A549 (cell line): ENCODE measurements at regions not wholly inside any gene's neighbourhood (a gene's known extent, or its start where the extent isn't known, plus 50 kb on each side); places are given as distances from the start of the nearest gene placed in this dataset.

Experiments used
- ATAC-seq, 2 experiments: fragments of 200-7000 bp in 1 of 2; fragments of >200 bp in 1 of 2; cut with Nextera tagmentation in 1 of 2; cut with Tn5 transposase in 1 of 2; 3 replicates each; pipeline versions ENCODE4 v1.8.0 to v1.9.1; 2018 to 2020; ENCODE audit warnings: mild to moderate bottlenecking in 1 of 2, moderate library complexity in 1 of 2
- CTCF ChIA-PET: fragments of 300-600 bp; sonication (Branson Sonifier 250); formaldehyde crosslinking; extraction: SDS; loops from one replicate; lab custom pipeline; 2021; ENCODE audit warnings: antibody characterized with exemption, inconsistent platforms; lab: Yijun Ruan, JAX
- POLR2A ChIA-PET: fragments of 350-600 bp; formaldehyde crosslinking; extraction: SDS; loops from one replicate; lab custom pipeline; 2021; ENCODE audit warnings: antibody characterized with exemption, inconsistent platforms; lab: Yijun Ruan, JAX
- DNase-seq, 2 experiments: peaks; one replicate each; pipeline versions ENCODE4 v3.0.0 to v3.0.0-alpha.2; 2011 to 2016; ENCODE audit warnings: low read depth in 1 of 2, low spot score in 1 of 2
- FAIRE-seq: peaks from 2 replicates; lab custom pipeline; 2011; peaks lifted over from hg19 to GRCh38; lab: Jason Lieb, UNC
- H3K27ac ChIP-seq, 2 experiments: fragments of >200 bp; sonication (Bioruptor Twin); formaldehyde crosslinking; 3 replicates each; pipeline ENCODE4 v1.5.1; 2016 to 2017
- H3K4me1 ChIP-seq: fragments of >200 bp; sonication (Bioruptor Twin); formaldehyde crosslinking; 3 replicates; pipeline ENCODE4 v1.6.1; 2016
- H3K4me2 ChIP-seq: fragments of >200 bp; sonication (Bioruptor Twin); formaldehyde crosslinking; 3 replicates; pipeline ENCODE4 v1.6.1; 2016
- H3K4me3 ChIP-seq: fragments of >200 bp; sonication (Bioruptor Twin); formaldehyde crosslinking; 3 replicates; pipeline ENCODE4 v1.5.1; 2016
- H3K9me3 ChIP-seq: fragments of >200 bp; sonication (Bioruptor Twin); formaldehyde crosslinking; 3 replicates; pipeline ENCODE4 v1.6.1; 2016
- ATOH8 ChIP-seq: fragments of 250-450 bp; sonication (Bioruptor Pico); IDR thresholded peaks from 2 replicates; pipeline ENCODE4 v1.5.0; 2020; ENCODE audit warnings: low read depth, mild to moderate bottlenecking, moderate library complexity
- CBX8 ChIP-seq: fragments of 200-600 bp; sonication (generic); IDR thresholded peaks from 2 replicates; pipeline ENCODE4 v1.6.1; 2016
- CEBPB ChIP-seq, 2 experiments: fragments of >200 bp in 1 of 2; sonication (Bioruptor Twin) in 1 of 2; formaldehyde crosslinking in 1 of 2; IDR thresholded peaks; 2 replicates each; pipeline ENCODE4 v1.6.1; 2012 to 2016
- CHD2 ChIP-seq: fragments of 150-350 bp; IDR thresholded peaks from 2 replicates; pipeline ENCODE4 v1.6.1; 2014; ENCODE audit warnings: low read length; ENCODE audit not compliant: partially characterized antibody
- CHD4 ChIP-seq: fragments of 200-600 bp; sonication (generic); IDR thresholded peaks from 2 replicates; pipeline ENCODE4 v1.6.1; 2016; ENCODE audit warnings: antibody characterized with exemption, mild to moderate bottlenecking, borderline replicate concordance
- E2F6 ChIP-seq: IDR thresholded peaks from 2 replicates; pipeline ENCODE4 v1.6.1; 2012; ENCODE audit warnings: low read depth, borderline replicate concordance
- EHF ChIP-seq: fragments of 250-450 bp; sonication (Bioruptor Pico); IDR thresholded peaks from 2 replicates; pipeline ENCODE4 v1.5.0; 2020; ENCODE audit warnings: mild to moderate bottlenecking
- FOSL2 ChIP-seq, 2 experiments: fragments of 450-650 bp in 1 of 2; fragments of >200 bp in 1 of 2; sonication (Bioruptor Twin) in 1 of 2; formaldehyde crosslinking; IDR thresholded peaks; 2 replicates each; pipeline versions ENCODE4 v1.5.0 to v1.6.1; 2016 to 2020; ENCODE audit warnings: mild to moderate bottlenecking in 1 of 2, moderate library complexity in 1 of 2
- HEYL ChIP-seq: fragments of 250-450 bp; sonication (Bioruptor Pico); IDR thresholded peaks from 2 replicates; pipeline ENCODE4 v1.8.0; 2021; ENCODE audit warnings: mild to moderate bottlenecking, moderate library complexity
- HOXA7 ChIP-seq: fragments of 250-450 bp; sonication (Bioruptor Pico); IDR thresholded peaks from 2 replicates; pipeline ENCODE4 v1.5.0; 2020; ENCODE audit warnings: mild to moderate bottlenecking, moderate library complexity
- HOXB13 ChIP-seq: fragments of 250-450 bp; sonication (Bioruptor Pico); IDR thresholded peaks from 2 replicates; pipeline ENCODE4 v1.5.0; 2020; ENCODE audit warnings: low read depth, mild to moderate bottlenecking, moderate library complexity
- HOXB5 ChIP-seq: fragments of 250-450 bp; sonication (Bioruptor Pico); IDR thresholded peaks from 2 replicates; pipeline ENCODE4 v1.5.0; 2020; ENCODE audit warnings: mild to moderate bottlenecking, moderate library complexity
- JUN ChIP-seq, 2 experiments: fragments of >200 bp; sonication (Bioruptor Twin); formaldehyde crosslinking; IDR thresholded peaks; 2 replicates in 1 of 2; 3 replicates in 1 of 2; pipeline ENCODE4 v1.6.1; 2016 to 2017
- KDM5A ChIP-seq: fragments of 200-600 bp; sonication (generic); IDR thresholded peaks from 2 replicates; pipeline ENCODE4 v1.6.1; 2016; ENCODE audit warnings: antibody characterized with exemption, mild to moderate bottlenecking
- MAFK ChIP-seq: fragments of 450-650 bp; IDR thresholded peaks from 2 replicates; pipeline ENCODE4 v1.6.1; 2014; ENCODE audit not compliant: partially characterized antibody
- MAZ ChIP-seq: fragments of 150-350 bp; IDR thresholded peaks from 2 replicates; pipeline ENCODE4 v1.6.1; 2014; ENCODE audit warnings: antibody characterized with exemption, low read depth, low read length, borderline replicate concordance
- MYC ChIP-seq: IDR thresholded peaks from 2 replicates; pipeline ENCODE4 v1.6.1; 2012; ENCODE audit warnings: mild to moderate bottlenecking, inconsistent platforms, low read length, improper control_type of control experiment, borderline replicate concordance
- NPAS2 ChIP-seq: fragments of 250-450 bp; sonication (Bioruptor Pico); IDR thresholded peaks from 2 replicates; pipeline ENCODE4 v1.8.0; 2022; ENCODE audit warnings: mild to moderate bottlenecking, moderate library complexity, borderline replicate concordance
- PHF8 ChIP-seq: fragments of 200-600 bp; sonication (generic); IDR thresholded peaks from 2 replicates; pipeline ENCODE4 v1.6.1; 2016; ENCODE audit warnings: low read depth, mild to moderate bottlenecking, antibody characterized with exemption, moderate library complexity, borderline replicate concordance
- POLR2A ChIP-seq: IDR thresholded peaks from 2 replicates; pipeline ENCODE4 v1.6.1; 2012; ENCODE audit warnings: mild to moderate bottlenecking, low read length
- POLR2AphosphoS2 ChIP-seq: conservative IDR thresholded peaks from 2 replicates; pipeline ENCODE4 v1.6.1; 2012; ENCODE audit warnings: low read length, improper control_type of control experiment, inconsistent platforms
- RAD21 ChIP-seq, 2 experiments: fragments of >200 bp in 1 of 2; sonication (Bioruptor Twin) in 1 of 2; formaldehyde crosslinking in 1 of 2; IDR thresholded peaks in 1 of 2; conservative IDR thresholded peaks in 1 of 2; 2 replicates in 1 of 2; 3 replicates in 1 of 2; pipeline ENCODE4 v1.6.1; 2012 to 2018; ENCODE audit warnings: inconsistent platforms in 1 of 2
- REST ChIP-seq: fragments of 200-600 bp; sonication (generic); IDR thresholded peaks from 2 replicates; pipeline ENCODE4 v1.6.1; 2016; ENCODE audit warnings: antibody characterized with exemption, mild to moderate bottlenecking, moderate library complexity
- ZC3H11A ChIP-seq: fragments of 450-650 bp; IDR thresholded peaks from 2 replicates; pipeline ENCODE4 v1.6.1; 2014; ENCODE audit warnings: antibody characterized with exemption, mild to moderate bottlenecking
- ZFP36 ChIP-seq: fragments of 450-650 bp; IDR thresholded peaks from 2 replicates; pipeline ENCODE4 v1.6.1; 2014; ENCODE audit warnings: borderline replicate concordance; ENCODE audit not compliant: partially characterized antibody
- ZSCAN20 ChIP-seq: fragments of 250-450 bp; sonication (Bioruptor Pico); IDR thresholded peaks from 2 replicates; pipeline ENCODE4 v1.8.0; 2022; ENCODE audit warnings: mild to moderate bottlenecking, moderate library complexity
- WGBS: methylation state at CpG from one replicate; pipeline ENCODE4 v1.1.6; 2017; ENCODE audit errors: missing lambda C conversion rate; 5-methylcytosine and 5-hydroxymethylcytosine counted together

- DNase-seq, result no peak
- Histone ChIP-seq H3K27ac (peak overlapping the region; percentile 95 to 99), H3K4me3 (no peak overlapping the region), H3K4me1 (peaks cover 91% of the 10 kb centered on the region), H3K9me3 (no peaks in the 10 kb centered on the region), H3K4me2 (peak overlapping the region; percentile 39)
- POLR2A ChIA-PET, result no interaction called here
- WGBS, result 38% methylated on average over 3 of the region's 5 CpGs
- ATAC-seq, result no peak
- CTCF ChIA-PET, result no interaction called here
- FAIRE-seq, result no peak
- TF ChIP-seq HOXA7 (CRISPR knock-in tag) (no peak), CHD4 (no peak), CBX8 (no peak), JUN (IDR thresholded peaks at IDR 0.05) (no peak), POLR2AphosphoS2 (no peak), REST (no peak), POLR2A (no peak), ZSCAN20 (CRISPR knock-in tag) (no peak), ZFP36 (no peak), ATOH8 (no peak), E2F6 (no peak), NPAS2 (CRISPR knock-in tag) (no peak), HOXB5 (no peak), MYC (no peak), EHF (CRISPR knock-in tag) (no peak), KDM5A (no peak), CHD2 (no peak), PHF8 (no peak)
Observed at GRCh38 chr4:128525387-128525786, 237.8 kb upstream of the PGRMC2 start.

GRCh38 chr4:128524311-128524710, 236.7 kb upstream of the PGRMC2 start:
- DNase-seq (peak; percentile 51 to 88), FAIRE-seq (no peak), ATAC-seq (peak; percentile 54 to 85; a peak in 4 of 6 replicates)
- TF ChIP-seq CEBPB (IDR thresholded peaks at IDR 0.05) (no peak), HOXB5 (no peak), JUN (IDR thresholded peaks at IDR 0.05) (0 out of 5 replicates have a peak, but pooled peaks of 1 of the 2 experiments have one; percentile 41), FOSL2 (IDR thresholded peaks at IDR 0.05) (no peak), FOSL2 (CRISPR knock-in tag; IDR thresholded peaks at IDR 0.05) (peak; percentile 50), ZC3H11A (no peak), MAFK (peak; percentile 53), MAZ (no peak), POLR2A (0 out of 2 replicates have a peak, but pooled peaks have one; percentile 13), E2F6 (no peak), ATOH8 (peak; percentile 63), HEYL (CRISPR knock-in tag) (no peak), ZSCAN20 (CRISPR knock-in tag) (no peak), KDM5A (no peak), RAD21 (conservative IDR thresholded peaks at IDR 0.05 in 1 of 2, IDR thresholded peaks at IDR 0.05 in 1 of 2) (no peak), HOXB13 (CRISPR knock-in tag) (no peak), PHF8 (no peak)
- peaks cover 94% of the 10 kb centered on the region for H3K4me1 ChIP-seq
- H3K9me3 ChIP-seq, result no peaks in the 10 kb centered on the region
- H3K4me3 ChIP-seq, result no peak overlapping the region
- H3K27ac ChIP-seq, result peak overlapping the region; percentile 95 to 99
- ChIA-PET CTCF (interaction anchor here (0.9 kb wide), 1 partner anchor 20 kb away, joined by 3 read pairs; no protein-coding TSS in a partner anchor), POLR2A (interaction anchor here (1.9 kb wide), 1 partner anchor 28 kb away, joined by 8 read pairs; no protein-coding TSS in a partner anchor)
- WGBS, result 12% methylated on average over 6 of the region's 6 CpGs
- H3K4me2 ChIP-seq, result peak overlapping the region; percentile 39
